Naive thymus-derived CD8-positive, alpha-beta T cell (primary cell): ENCODE measurements at regions not wholly inside any gene's neighbourhood (a gene's known extent, or its start where the extent isn't known, plus 50 kb on each side); places are given as distances from the start of the nearest gene placed in this dataset.

Source experiments
- ATAC-seq, 2 donors: fragments of 150-1000 bp; cut with Tn5 transposase in 1 of 2; sonication (Bioruptor Pico), chemical (Tn5 transposase) in 1 of 2; 1 replicate in 1 of 2; 2 replicates in 1 of 2; pipeline ENCODE4 v1.10.0; 2021; ENCODE audit warnings: mild to moderate bottlenecking in 2 of 2, moderate library complexity in 2 of 2
- POLR2A ChIA-PET: fragments of 350-600 bp; sonication (Branson Sonifier 250); formaldehyde crosslinking; loops from one replicate; lab custom pipeline; 2021; ENCODE audit warnings: antibody characterized with exemption; lab: Charles Lee
- DNase-seq, 10 donors: peaks; one replicate each; pipeline versions ENCODE4 v3.0.0 to v3.0.0-alpha.2; 2020 to 2022
- H3K27ac Mint-ChIP-seq, 10 donors: one replicate each; pipeline ENCODE4 v1.8.0; 2020 to 2022; ENCODE audit warnings: mild to moderate bottlenecking in 10 of 10, mixed read lengths in 10 of 10, moderate library complexity in 4 of 10, inconsistent platforms in 1 of 10
- H3K27me3 Mint-ChIP-seq, 5 donors: one replicate each; pipeline ENCODE4 v1.8.0; 2021 to 2022; ENCODE audit warnings: mixed read lengths in 5 of 5
- H3K36me3 Mint-ChIP-seq, 3 donors: one replicate each; pipeline ENCODE4 v1.8.0; 2020 to 2022; ENCODE audit warnings: mixed read lengths in 3 of 3, mild to moderate bottlenecking in 2 of 3, inconsistent platforms in 1 of 3
- H3K4me1 Mint-ChIP-seq, 4 donors: one replicate each; pipeline ENCODE4 v1.8.0; 2021 to 2022; ENCODE audit warnings: mixed read lengths in 4 of 4
- H3K4me3 Mint-ChIP-seq, 10 donors: one replicate each; pipeline ENCODE4 v1.8.0; 2020 to 2022; ENCODE audit warnings: mild to moderate bottlenecking in 10 of 10, mixed read lengths in 10 of 10, moderate library complexity in 6 of 10, inconsistent platforms in 1 of 10
- H3K9me3 Mint-ChIP-seq, 9 donors: one replicate each; pipeline ENCODE4 v1.8.0; 2020 to 2022; ENCODE audit warnings: mixed read lengths in 9 of 9, mild to moderate bottlenecking in 3 of 9, inconsistent platforms in 1 of 9, moderate library complexity in 1 of 9

- no peak overlapping the region for H3K27ac Mint-ChIP-seq
These were observed 1095.1 kb downstream of the GALC start for GRCh38 chr14:86897704-86898513.

GRCh38 chr14:86897224-86897623 lies 1095.8 kb downstream of the GALC start:
- no peaks in the 10 kb centered on the region for H3K36me3 Mint-ChIP-seq
- H3K9me3 Mint-ChIP-seq: peaks cover 0 to 7% (median 0%) of the 10 kb centered on the region in 9 donors
- no peak for DNase-seq
- no peaks in the 10 kb centered on the region for H3K27me3 Mint-ChIP-seq
- ATAC-seq: no peak
- POLR2A ChIA-PET: no interaction called here
- H3K4me1 Mint-ChIP-seq: no peaks in the 10 kb centered on the region
- H3K27ac Mint-ChIP-seq: no peak overlapping the region
- H3K4me3 Mint-ChIP-seq: no peak overlapping the region

More at GRCh38 chr14:86897704-86898513, 1095.1 kb downstream of the GALC start:
- Mint-ChIP-seq H3K36me3 (no peaks in the 10 kb centered on the region), H3K4me3 (no peak overlapping the region), H3K27me3 (no peaks in the 10 kb centered on the region), H3K9me3 (peaks cover 0 to 3% (median 0%) of the 10 kb centered on the region in 9 donors), H3K4me1 (no peaks in the 10 kb centered on the region)
- POLR2A ChIA-PET: no interaction called here
- DNase-seq (no peak), ATAC-seq (no peak)

GRCh38 chr14:86896701-86897100 lies 1096.3 kb downstream of the GALC start:
- Mint-ChIP-seq H3K27me3 (no peaks in the 10 kb centered on the region), H3K27ac (no peak overlapping the region), H3K4me3 (no peak overlapping the region), H3K36me3 (no peaks in the 10 kb centered on the region), H3K9me3 (peaks cover 0 to 8% (median 0%) of the 10 kb centered on the region in 9 donors), H3K4me1 (no peaks in the 10 kb centered on the region)
- POLR2A ChIA-PET: no interaction called here
- ATAC-seq (no peak), DNase-seq (no peak)

DNA sequence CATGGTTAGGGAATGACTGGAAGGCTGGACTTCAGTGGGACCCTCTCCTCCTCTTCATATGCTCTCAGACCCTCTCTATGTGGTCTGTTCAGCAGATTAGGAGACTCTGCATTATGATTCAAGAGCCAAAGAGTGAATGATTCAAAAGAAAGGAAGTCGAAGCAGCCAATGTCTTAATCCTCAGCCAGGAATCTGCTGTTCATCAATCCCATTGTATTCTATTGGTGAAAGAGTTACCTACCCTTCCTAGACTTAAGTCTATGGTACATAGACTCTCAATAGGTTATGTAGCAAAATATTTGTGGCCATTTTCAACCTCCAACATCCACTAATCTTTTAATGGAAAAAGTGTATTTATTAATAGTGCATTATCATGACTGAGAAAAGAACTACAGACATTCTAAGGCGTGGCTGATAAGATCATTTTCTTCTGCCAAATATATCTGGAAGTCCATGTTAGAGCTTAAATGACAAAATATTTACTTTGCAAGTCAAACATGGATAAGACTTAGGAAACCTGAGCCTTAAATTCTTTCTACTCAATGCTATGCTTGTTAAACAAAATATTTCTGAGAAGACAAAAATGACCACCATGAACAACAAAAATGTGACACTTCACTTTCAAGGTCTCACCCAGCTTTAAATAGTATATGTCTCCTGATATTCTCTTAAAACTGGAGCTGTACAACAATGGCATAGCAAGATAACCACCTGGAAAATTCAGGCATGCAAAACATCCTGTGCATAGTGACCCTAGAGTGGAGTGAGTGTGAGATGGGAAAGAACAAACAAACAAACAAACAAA lies 1100.6 kb downstream of the GALC start:
- Mint-ChIP-seq H3K4me1 (no peaks in the 10 kb centered on the region), H3K27ac (no peak overlapping the region), H3K27me3 (no peaks in the 10 kb centered on the region), H3K4me3 (no peak overlapping the region), H3K36me3 (no peaks in the 10 kb centered on the region), H3K9me3 (peaks cover 0 to 18% (median 3%) of the 10 kb centered on the region in 9 donors)
- POLR2A ChIA-PET: no interaction called here
- no peak for ATAC-seq
- DNase-seq: no peak

DNA sequence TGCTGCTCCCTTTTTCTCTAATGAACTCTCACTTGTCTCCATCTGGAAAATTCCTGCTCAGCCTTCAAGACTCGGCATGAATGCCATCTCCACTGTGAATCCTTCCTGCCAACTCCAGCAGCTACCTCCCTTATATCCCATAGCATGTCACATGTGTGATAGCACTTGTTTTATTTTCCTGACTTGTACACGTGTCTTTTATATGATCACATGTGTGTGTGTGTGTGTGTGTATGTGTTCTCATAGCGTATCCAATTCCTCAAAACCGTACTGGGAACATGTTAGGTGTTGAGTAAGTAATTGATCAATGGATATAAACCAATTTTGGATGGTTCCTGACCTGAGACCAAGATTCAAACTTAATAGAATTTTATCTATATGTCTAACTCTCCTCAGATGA lies 1107.7 kb downstream of the GALC start:
- H3K4me1 Mint-ChIP-seq: no peaks in the 10 kb centered on the region
- H3K9me3 Mint-ChIP-seq: peaks cover 2 to 21% (median 9%) of the 10 kb centered on the region in 9 donors
- H3K27me3 Mint-ChIP-seq: no peaks in the 10 kb centered on the region
- DNase-seq: no peak
- H3K36me3 Mint-ChIP-seq: peaks cover 0 to 4% (median 0%) of the 10 kb centered on the region in 3 donors
- POLR2A ChIA-PET: no interaction called here
- H3K27ac Mint-ChIP-seq: no peak overlapping the region
- H3K4me3 Mint-ChIP-seq: no peak overlapping the region
- ATAC-seq: no peak

- H3K27ac Mint-ChIP-seq: no peak overlapping the region
- DNase-seq (no peak), ATAC-seq (no peak)
- H3K4me3 Mint-ChIP-seq: no peak overlapping the region
- peaks cover 2 to 13% (median 5%) of the 10 kb centered on the region in 9 donors for H3K9me3 Mint-ChIP-seq
- POLR2A ChIA-PET: no interaction called here
- no peaks in the 10 kb centered on the region for H3K27me3 Mint-ChIP-seq
- H3K36me3 Mint-ChIP-seq: peaks cover 0 to 4% (median 0%) of the 10 kb centered on the region in 3 donors
- no peaks in the 10 kb centered on the region for H3K4me1 Mint-ChIP-seq
These were observed 1108.5 kb downstream of the GALC start for GRCh38 chr14:86884498-86884897.

DNA sequence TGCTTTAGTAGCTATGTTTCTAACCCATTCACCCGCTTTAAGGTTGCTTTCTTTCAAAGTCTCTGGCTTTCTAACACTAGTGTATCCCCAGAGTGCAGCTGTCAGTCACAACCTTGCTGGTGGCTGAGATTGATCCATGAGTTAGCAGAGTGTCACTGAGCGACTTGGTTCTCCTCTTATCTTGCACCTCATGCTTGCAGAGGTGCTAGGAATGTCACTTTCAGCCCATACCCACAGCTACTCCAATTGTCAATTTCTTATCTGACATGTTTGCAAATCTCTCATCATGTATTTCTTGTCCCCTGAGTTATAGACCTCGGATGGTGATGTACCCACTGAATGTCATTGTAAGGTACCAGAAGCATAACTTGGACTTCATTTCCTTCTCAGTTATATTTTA lies 1110.2 kb downstream of the GALC start:
- no peaks in the 10 kb centered on the region for H3K4me1 Mint-ChIP-seq
- H3K27me3 Mint-ChIP-seq: no peaks in the 10 kb centered on the region
- DNase-seq (no peak), ATAC-seq (no peak)
- POLR2A ChIA-PET: no interaction called here
- H3K27ac Mint-ChIP-seq: no peak overlapping the region
- peaks cover 2 to 13% (median 5%) of the 10 kb centered on the region in 9 donors for H3K9me3 Mint-ChIP-seq
- no peak overlapping the region for H3K4me3 Mint-ChIP-seq
- peaks cover 0 to 4% (median 0%) of the 10 kb centered on the region in 3 donors for H3K36me3 Mint-ChIP-seq

DNA sequence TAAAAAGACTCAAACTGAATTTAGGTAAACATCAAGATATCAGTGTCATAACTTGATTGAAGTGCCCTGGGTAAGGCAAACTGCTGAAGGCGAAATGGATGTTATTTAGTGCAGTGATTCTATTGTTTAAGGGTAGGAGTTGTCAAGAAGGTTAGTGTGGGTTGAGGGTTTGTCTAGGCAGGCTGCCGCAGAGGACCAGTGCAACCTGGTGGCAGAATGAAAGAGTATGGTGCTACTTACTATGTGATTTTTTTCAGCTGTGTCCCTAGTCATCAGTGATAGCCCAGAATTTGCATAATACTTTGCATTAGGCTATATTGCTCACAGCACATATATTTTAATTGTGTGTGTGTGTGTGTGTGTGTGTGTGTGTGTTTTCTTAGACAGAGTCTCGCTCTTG lies 1127.0 kb downstream of the GALC start:
- no peak for ATAC-seq
- Mint-ChIP-seq H3K4me3 (no peak overlapping the region), H3K9me3 (peaks cover 0 to 8% (median 3%) of the 10 kb centered on the region in 9 donors), H3K36me3 (no peaks in the 10 kb centered on the region), H3K27me3 (no peaks in the 10 kb centered on the region), H3K27ac (no peak overlapping the region), H3K4me1 (no peaks in the 10 kb centered on the region)
- DNase-seq: no peak
- POLR2A ChIA-PET: no interaction called here

DNA sequence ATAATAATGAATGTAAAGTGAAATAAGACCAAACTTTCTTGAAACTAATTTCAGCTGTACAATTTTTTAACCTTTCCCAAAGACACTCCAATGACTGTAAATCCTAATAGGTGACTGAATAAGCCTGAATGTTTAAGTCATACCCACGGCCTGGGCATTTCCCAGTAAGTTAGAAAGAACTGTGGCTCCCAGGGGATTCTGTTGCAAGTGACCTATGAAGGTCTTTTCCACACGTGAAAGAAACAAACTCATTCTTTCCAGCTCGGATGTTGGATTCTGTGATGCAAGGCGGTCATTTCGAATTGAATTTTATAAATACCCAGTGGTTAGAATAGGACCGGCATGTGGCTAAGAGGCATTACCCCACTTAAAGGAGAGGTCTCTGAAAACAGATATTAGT lies 1134.4 kb downstream of the GALC start:
- H3K9me3 Mint-ChIP-seq: peaks cover 0 to 14% (median 3%) of the 10 kb centered on the region in 9 donors
- no peaks in the 10 kb centered on the region for H3K27me3 Mint-ChIP-seq
- no peak overlapping the region for H3K27ac Mint-ChIP-seq
- DNase-seq (no peak), ATAC-seq (no peak)
- H3K36me3 Mint-ChIP-seq: no peaks in the 10 kb centered on the region
- POLR2A ChIA-PET: no interaction called here
- H3K4me1 Mint-ChIP-seq: no peaks in the 10 kb centered on the region
- H3K4me3 Mint-ChIP-seq: no peak overlapping the region

GRCh38 chr14:86858031-86858430 lies 1135.0 kb downstream of the GALC start:
- H3K4me3 Mint-ChIP-seq: no peak overlapping the region
- no peak overlapping the region for H3K27ac Mint-ChIP-seq
- POLR2A ChIA-PET: no interaction called here
- H3K36me3 Mint-ChIP-seq: no peaks in the 10 kb centered on the region
- no peak for ATAC-seq
- H3K9me3 Mint-ChIP-seq: peaks cover 0 to 20% (median 3%) of the 10 kb centered on the region in 9 donors
- DNase-seq: no peak
- no peaks in the 10 kb centered on the region for H3K4me1 Mint-ChIP-seq
- H3K27me3 Mint-ChIP-seq: no peaks in the 10 kb centered on the region

DNA sequence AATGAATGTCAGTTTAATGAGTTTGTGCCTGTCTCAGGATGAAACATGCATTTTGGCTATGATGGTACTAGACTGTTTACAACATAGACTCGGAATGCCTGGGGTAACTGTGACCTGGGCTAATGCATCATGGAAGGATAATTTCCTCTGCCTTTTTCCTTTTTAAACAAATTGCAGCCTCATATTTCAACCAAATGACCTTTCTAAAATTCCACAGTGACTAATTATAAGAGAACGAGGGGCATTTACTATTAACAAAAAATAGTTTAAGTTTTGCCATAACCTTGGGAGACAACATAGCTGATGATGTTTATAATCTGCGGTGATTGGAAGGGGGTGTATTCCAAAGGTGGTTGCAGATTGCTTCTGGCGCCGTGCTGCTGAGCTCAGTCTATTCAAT lies 1140.5 kb downstream of the GALC start:
- ATAC-seq: no peak
- POLR2A ChIA-PET: no interaction called here
- Mint-ChIP-seq H3K4me3 (no peak overlapping the region), H3K27me3 (no peaks in the 10 kb centered on the region), H3K4me1 (no peaks in the 10 kb centered on the region), H3K27ac (no peak overlapping the region), H3K36me3 (no peaks in the 10 kb centered on the region), H3K9me3 (peaks cover 0 to 45% (median 6%) of the 10 kb centered on the region in 9 donors)
- DNase-seq: no peak

DNA sequence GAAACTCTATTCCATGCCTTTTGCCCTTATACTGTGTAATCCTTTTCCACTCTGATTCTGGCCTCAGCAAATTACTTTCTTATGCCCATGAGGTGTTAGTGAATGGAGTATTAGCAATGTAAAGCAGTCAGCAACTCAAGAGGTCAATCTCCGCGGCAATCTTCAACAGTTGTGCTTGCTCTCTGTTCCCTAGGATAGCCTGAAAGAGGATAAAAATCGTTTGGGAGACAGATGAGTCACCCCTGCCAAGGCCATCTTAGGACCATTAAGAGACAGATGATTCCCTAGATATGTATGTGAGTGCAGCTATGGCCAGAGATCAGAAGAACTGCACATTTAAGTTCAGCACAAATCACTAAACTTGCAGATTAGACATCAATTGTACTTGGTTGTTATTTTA lies 1145.8 kb downstream of the GALC start:
- Mint-ChIP-seq H3K9me3 (peaks cover 0 to 24% (median under 1%) of the 10 kb centered on the region in 9 donors), H3K27ac (no peak overlapping the region)

DNA sequence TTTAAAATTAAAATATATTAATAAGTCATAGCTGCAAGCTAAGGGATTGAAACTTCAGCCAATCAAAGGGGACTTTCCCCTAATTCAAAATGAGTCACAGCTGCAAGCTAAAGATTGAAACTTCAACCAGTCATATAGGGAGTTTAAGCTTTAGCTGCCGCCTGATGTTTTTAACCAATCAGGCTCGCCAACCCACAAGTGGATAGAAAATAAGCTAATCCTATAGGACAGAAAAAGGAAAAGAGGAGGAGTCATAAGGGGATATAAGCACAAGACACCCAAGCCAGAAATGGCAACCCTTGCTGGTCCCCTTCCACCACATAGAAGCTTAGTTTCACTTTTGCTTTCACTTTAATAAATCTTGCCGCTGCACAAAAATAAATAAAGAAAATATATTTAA lies 1154.6 kb downstream of the GALC start:
- ATAC-seq (no peak), DNase-seq (no peak)
- POLR2A ChIA-PET: no interaction called here
- peaks cover 0 to 20% (median 2%) of the 10 kb centered on the region in 9 donors for H3K9me3 Mint-ChIP-seq
- no peak overlapping the region for H3K27ac Mint-ChIP-seq
- H3K4me1 Mint-ChIP-seq: no peaks in the 10 kb centered on the region
- H3K4me3 Mint-ChIP-seq: no peak overlapping the region
- H3K36me3 Mint-ChIP-seq: no peaks in the 10 kb centered on the region
- H3K27me3 Mint-ChIP-seq: no peaks in the 10 kb centered on the region

More for the DNA sequence above, 1145.8 kb downstream of the GALC start:
- no peaks in the 10 kb centered on the region for H3K27me3 Mint-ChIP-seq
- no peaks in the 10 kb centered on the region for H3K4me1 Mint-ChIP-seq
- H3K36me3 Mint-ChIP-seq: no peaks in the 10 kb centered on the region
- DNase-seq: no peak
- no peak overlapping the region for H3K4me3 Mint-ChIP-seq
- POLR2A ChIA-PET: no interaction called here
- no peak for ATAC-seq
